Adrenal gland (tissue), 5 donors: ENCODE measurements at regions not wholly inside any gene's neighbourhood (a gene's known extent, or its start where the extent isn't known, plus 50 kb on each side); places are given as distances from the start of the nearest gene placed in this dataset.

Experiments
- POLR2A ChIP-seq, 2 donors: fragments of 450-650 bp; IDR thresholded peaks; one replicate each; pipeline ENCODE4 v1.6.1; 2017; ENCODE audit warnings: antibody characterized with exemption in 2 of 2, mild to moderate bottlenecking in 2 of 2, moderate library complexity in 1 of 2
- TF ChIP-seq, protein P1 (sequence below), 6 experiments: fragments of 450-650 bp in 4 of 6; fragments of 200-600 bp in 2 of 6; sonication (generic) in 1 of 6; IDR thresholded peaks; 1 replicate in 5 of 6; 2 replicates in 1 of 6; pipeline versions ENCODE4 v1.5.1 to v1.8.0; 2016 to 2021; ENCODE audit warnings: antibody characterized with exemption in 6 of 6, mild to moderate bottlenecking in 2 of 6, moderate library complexity in 1 of 6
- donor health status: DM: no; HTN: no; CAD: no.

- TF ChIP-seq, protein P1, sequence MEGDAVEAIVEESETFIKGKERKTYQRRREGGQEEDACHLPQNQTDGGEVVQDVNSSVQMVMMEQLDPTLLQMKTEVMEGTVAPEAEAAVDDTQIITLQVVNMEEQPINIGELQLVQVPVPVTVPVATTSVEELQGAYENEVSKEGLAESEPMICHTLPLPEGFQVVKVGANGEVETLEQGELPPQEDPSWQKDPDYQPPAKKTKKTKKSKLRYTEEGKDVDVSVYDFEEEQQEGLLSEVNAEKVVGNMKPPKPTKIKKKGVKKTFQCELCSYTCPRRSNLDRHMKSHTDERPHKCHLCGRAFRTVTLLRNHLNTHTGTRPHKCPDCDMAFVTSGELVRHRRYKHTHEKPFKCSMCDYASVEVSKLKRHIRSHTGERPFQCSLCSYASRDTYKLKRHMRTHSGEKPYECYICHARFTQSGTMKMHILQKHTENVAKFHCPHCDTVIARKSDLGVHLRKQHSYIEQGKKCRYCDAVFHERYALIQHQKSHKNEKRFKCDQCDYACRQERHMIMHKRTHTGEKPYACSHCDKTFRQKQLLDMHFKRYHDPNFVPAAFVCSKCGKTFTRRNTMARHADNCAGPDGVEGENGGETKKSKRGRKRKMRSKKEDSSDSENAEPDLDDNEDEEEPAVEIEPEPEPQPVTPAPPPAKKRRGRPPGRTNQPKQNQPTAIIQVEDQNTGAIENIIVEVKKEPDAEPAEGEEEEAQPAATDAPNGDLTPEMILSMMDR (IDR thresholded peaks at IDR 0.05) = no peak
- no peak for TF ChIP-seq POLR2A (IDR thresholded peaks at IDR 0.05)
Measured at GRCh38 chr5:156119692-156120091, 207.3 kb upstream of the SGCD start.
